ENCODE measurements at regions not wholly inside any gene's neighbourhood (a gene's known extent, or its start where the extent isn't known, plus 50 kb on each side); places are given as distances from the start of the nearest gene placed in this dataset.

GRCh38 chr15:96035635-96036034, 294.9 kb upstream of the NR2F2 start:
- intact Hi-C loops (cut with DNase I): no loop called here
- Histone ChIP-seq H3K4me3 (no peak overlapping the region), H3K9me3 (no peaks in the 10 kb centered on the region), H3K4me1 (no peaks in the 10 kb centered on the region), H3K36me3 (no peaks in the 10 kb centered on the region), H3K27ac (no peak overlapping the region), H3K27me3 (peaks cover 0 to 6% (median 0%) of the 10 kb centered on the region in 4 donors)
- no peak for DNase-seq
- WGBS, 2 donors: 76 to 82% methylated on average over 5 of the region's 5 CpGs
- no peak for TF ChIP-seq CTCF (IDR thresholded peaks at IDR 0.05)
- no peak for TF ChIP-seq POLR2A (IDR thresholded peaks at IDR 0.05)

- no peaks in the 10 kb centered on the region for H3K4me1 ChIP-seq
- no peak for TF ChIP-seq POLR2A (IDR thresholded peaks at IDR 0.05)
- no peak for TF ChIP-seq CTCF (IDR thresholded peaks at IDR 0.05)
- intact Hi-C loops (cut with DNase I): no loop called here
- peaks cover 0 to 6% (median 0%) of the 10 kb centered on the region in 4 donors for H3K27me3 ChIP-seq
- H3K9me3 ChIP-seq: no peaks in the 10 kb centered on the region
- no peaks in the 10 kb centered on the region for H3K36me3 ChIP-seq
- H3K4me3 ChIP-seq: no peak overlapping the region
- no peak overlapping the region for H3K27ac ChIP-seq
- 64 to 68% methylated on average over 4 of the region's 4 CpGs for WGBS, 2 donors
- DNase-seq: no peak
Measured at GRCh38 chr15:96037584-96037983, 292.9 kb upstream of the NR2F2 start.

GRCh38 chr15:96038131-96038530, 292.4 kb upstream of the NR2F2 start:
- Histone ChIP-seq H3K36me3 (no peaks in the 10 kb centered on the region), H3K9me3 (no peaks in the 10 kb centered on the region)

GRCh38 chr15:96038650-96039049, 291.9 kb upstream of the NR2F2 start:
- TF ChIP-seq CTCF (IDR thresholded peaks at IDR 0.05) (no peak), POLR2A (IDR thresholded peaks at IDR 0.05) (no peak)
- DNase-seq: no peak
- WGBS, 2 donors: 66 to 67% methylated on average over 5 of the region's 5 CpGs
- no peak overlapping the region for H3K4me3 ChIP-seq
- intact Hi-C loops (cut with DNase I): no loop called here
- no peak overlapping the region for H3K27ac ChIP-seq
- no peaks in the 10 kb centered on the region for H3K4me1 ChIP-seq
- no peaks in the 10 kb centered on the region for H3K9me3 ChIP-seq
- no peaks in the 10 kb centered on the region for H3K36me3 ChIP-seq
- peaks cover 0 to 6% (median 0%) of the 10 kb centered on the region in 4 donors for H3K27me3 ChIP-seq

More at GRCh38 chr15:96038131-96038530, 292.4 kb upstream of the NR2F2 start:
- intact Hi-C loops (cut with DNase I): no loop called here
- no peak overlapping the region for H3K4me3 ChIP-seq
- no peaks in the 10 kb centered on the region for H3K4me1 ChIP-seq
- WGBS, 2 donors: 67 to 86% methylated on average over 1 of the region's 1 CpG
- peaks cover 0 to 6% (median 0%) of the 10 kb centered on the region in 4 donors for H3K27me3 ChIP-seq
- H3K27ac ChIP-seq: no peak overlapping the region
- DNase-seq: no peak
- no peak for TF ChIP-seq POLR2A (IDR thresholded peaks at IDR 0.05)
- no peak for TF ChIP-seq CTCF (IDR thresholded peaks at IDR 0.05)

GRCh38 chr15:96041982-96042733, 288.3 kb upstream of the NR2F2 start:
- no peaks in the 10 kb centered on the region for H3K36me3 ChIP-seq
- intact Hi-C loops (cut with DNase I): no loop called here
- no peaks in the 10 kb centered on the region for H3K9me3 ChIP-seq
- peaks cover 0 to 3% (median 0%) of the 10 kb centered on the region in 3 donors for H3K4me1 ChIP-seq
- no peak overlapping the region for H3K4me3 ChIP-seq
- DNase-seq: no peak
- H3K27ac ChIP-seq: no peak overlapping the region
- TF ChIP-seq POLR2A (IDR thresholded peaks at IDR 0.05) (no peak), CTCF (IDR thresholded peaks at IDR 0.05) (no peak)
- WGBS, 2 donors: 68 to 74% methylated on average over 3 of the region's 3 CpGs
- H3K27me3 ChIP-seq: no peaks in the 10 kb centered on the region
